Uterus (tissue), 3 donors: ENCODE measurements at regions not wholly inside any gene's neighbourhood (a gene's known extent, or its start where the extent isn't known, plus 50 kb on each side); places are given as distances from the start of the nearest gene placed in this dataset.

Experiments used
- DNase-seq, 2 donors: peaks; one replicate each; pipeline ENCODE4 v3.0.0-alpha.2; 2019 to 2020
- H3K27ac ChIP-seq, 2 donors: fragments of 200-600 bp; sonication (generic); 1 replicate in 1 of 2; 2 replicates in 1 of 2; pipeline ENCODE4 v1.5.1; 2016 to 2018
- H3K27me3 ChIP-seq, 2 donors: fragments of 200-600 bp; sonication (generic); one replicate each; pipeline ENCODE4 v1.5.1; 2018 to 2019; ENCODE audit warnings: control low read depth in 1 of 2
- H3K36me3 ChIP-seq, 2 donors: fragments of 200-600 bp; sonication (generic); one replicate each; pipeline ENCODE4 v1.5.1; 2019; ENCODE audit warnings: control low read depth in 1 of 2
- H3K4me1 ChIP-seq, 2 donors: fragments of 200-600 bp; sonication (generic); one replicate each; pipeline ENCODE4 v1.5.1; 2018 to 2019; ENCODE audit warnings: control low read depth in 1 of 2
- H3K4me3 ChIP-seq, 2 donors: fragments of 200-600 bp; sonication (generic); 1 replicate in 1 of 2; 2 replicates in 1 of 2; pipeline ENCODE4 v1.5.1; 2018 to 2019; ENCODE audit warnings: mild to moderate bottlenecking in 1 of 2
- H3K9me3 ChIP-seq, 2 donors: fragments of 200-600 bp; sonication (generic); one replicate each; pipeline ENCODE4 v1.5.1; 2019; ENCODE audit warnings: control low read depth in 1 of 2
- CTCF ChIP-seq, 4 experiments: fragments of 200-600 bp in 2 of 4; fragments of 450-650 bp in 2 of 4; sonication (generic) in 2 of 4; IDR thresholded peaks; one replicate each; pipeline ENCODE4 v1.5.1; 2016 to 2019; ENCODE audit warnings: antibody characterized with exemption in 4 of 4, mild to moderate bottlenecking in 2 of 4, moderate library complexity in 1 of 4
- POLR2A ChIP-seq, 2 donors: fragments of 450-650 bp; IDR thresholded peaks; one replicate each; pipeline ENCODE4 v1.6.1; 2016; ENCODE audit warnings: antibody characterized with exemption in 2 of 2, mild to moderate bottlenecking in 1 of 2, moderate library complexity in 1 of 2
- intact Hi-C: fragments of 100-400 bp; cut with DNase I; formaldehyde crosslinking; loops from one replicate; pipeline ENCODE4 v1.15.1; 2023; ENCODE audit warnings: low total_unique reads
- donor health status: DM: yes; HTN: yes; CAD: no.

GRCh38 chr9:135387976-135388375 is 91.6 kb upstream of the PPP1R26 start:
- no peak for TF ChIP-seq CTCF (IDR thresholded peaks at IDR 0.05)
- no peak for TF ChIP-seq POLR2A (IDR thresholded peaks at IDR 0.05)
- Histone ChIP-seq H3K36me3 (no peaks in the 10 kb centered on the region), H3K4me3 (no peak overlapping the region), H3K4me1 (no peaks in the 10 kb centered on the region), H3K27me3 (no peaks in the 10 kb centered on the region), H3K27ac (no peak overlapping the region), H3K9me3 (no peaks in the 10 kb centered on the region)
- intact Hi-C loops = no loop called here
- no peak for DNase-seq

- Histone ChIP-seq H3K4me3 (no peak overlapping the region), H3K27me3 (no peaks in the 10 kb centered on the region), H3K9me3 (no peaks in the 10 kb centered on the region), H3K36me3 (no peaks in the 10 kb centered on the region), H3K27ac (no peak overlapping the region), H3K4me1 (no peaks in the 10 kb centered on the region)
- DNase-seq = no peak
- TF ChIP-seq CTCF (IDR thresholded peaks at IDR 0.05) (no peak), POLR2A (IDR thresholded peaks at IDR 0.05) (no peak)
- intact Hi-C loops = no loop called here
These were observed 91.1 kb upstream of the PPP1R26 start for GRCh38 chr9:135388530-135388929.

- TF ChIP-seq POLR2A (IDR thresholded peaks at IDR 0.05) = no peak
- no peak for TF ChIP-seq CTCF (IDR thresholded peaks at IDR 0.05)
- Histone ChIP-seq H3K4me1 (no peaks in the 10 kb centered on the region), H3K4me3 (no peak overlapping the region), H3K9me3 (no peaks in the 10 kb centered on the region), H3K27ac (no peak overlapping the region), H3K36me3 (no peaks in the 10 kb centered on the region), H3K27me3 (no peaks in the 10 kb centered on the region)
- no peak for DNase-seq
- intact Hi-C loops = no loop called here
These were observed 87.8 kb upstream of the PPP1R26 start for GRCh38 chr9:135391759-135392158.

GRCh38 chr9:135392511-135392910 is 87.1 kb upstream of the PPP1R26 start:
- no peak for DNase-seq
- no peak overlapping the region for H3K4me3 ChIP-seq
- no peaks in the 10 kb centered on the region for H3K27me3 ChIP-seq
- no peaks in the 10 kb centered on the region for H3K9me3 ChIP-seq
- H3K27ac ChIP-seq = no peak overlapping the region
- TF ChIP-seq CTCF (IDR thresholded peaks at IDR 0.05) (no peak), POLR2A (IDR thresholded peaks at IDR 0.05) (no peak)
- intact Hi-C loops = no loop called here
- H3K36me3 ChIP-seq = no peaks in the 10 kb centered on the region
- H3K4me1 ChIP-seq = no peaks in the 10 kb centered on the region

GRCh38 chr9:135394131-135394530 is 85.5 kb upstream of the PPP1R26 start:
- DNase-seq = no peak
- no peak overlapping the region for H3K27ac ChIP-seq
- H3K4me1 ChIP-seq = no peaks in the 10 kb centered on the region
- H3K9me3 ChIP-seq = no peaks in the 10 kb centered on the region
- H3K27me3 ChIP-seq = no peaks in the 10 kb centered on the region
- no peaks in the 10 kb centered on the region for H3K36me3 ChIP-seq
- no peak overlapping the region for H3K4me3 ChIP-seq
- intact Hi-C loops = no loop called here
- TF ChIP-seq CTCF (IDR thresholded peaks at IDR 0.05) (no peak), POLR2A (IDR thresholded peaks at IDR 0.05) (no peak)
